Neural cell (in vitro differentiated cells): ENCODE measurements at regions not wholly inside any gene's neighbourhood (a gene's known extent, or its start where the extent isn't known, plus 50 kb on each side); places are given as distances from the start of the nearest gene placed in this dataset.

Experiments used
- H2AFZ ChIP-seq: fragments of 200-600, 300-800 bp; sonication (generic), shearing (Covaris generic); 2 replicates; pipeline ENCODE4 v1.6.0; 2014; ENCODE audit warnings: low read depth, mild to moderate bottlenecking, antibody characterized with exemption, low read length, moderate library complexity
- H3F3A ChIP-seq: fragments of 200-600 bp; shearing (Covaris generic); 2 replicates; pipeline ENCODE4 v1.6.1; 2016; ENCODE audit warnings: mild to moderate bottlenecking, moderate library complexity, mixed read lengths, antibody characterized with exemption, low read length; ENCODE audit not compliant: insufficient read depth, poor library complexity, severe bottlenecking
- H3K27ac ChIP-seq: fragments of 200-600, 300-800 bp; sonication (generic), shearing (Covaris generic); 2 replicates; pipeline ENCODE4 v1.5.1; 2014; ENCODE audit warnings: mild to moderate bottlenecking, low read length, moderate library complexity
- H3K27me3 ChIP-seq: fragments of 300-800, 200-600 bp; sonication (generic), shearing (Covaris generic); 2 replicates; pipeline ENCODE4 v1.6.0; 2014; ENCODE audit warnings: mild to moderate bottlenecking, low read depth, low read length, moderate library complexity; ENCODE audit not compliant: insufficient read depth
- H3K36me3 ChIP-seq: fragments of 300-800, 200-600 bp; sonication (generic), shearing (Covaris generic); 2 replicates; pipeline ENCODE4 v1.5.1; 2014; ENCODE audit warnings: mild to moderate bottlenecking, antibody characterized with exemption, low read length, moderate library complexity; ENCODE audit not compliant: insufficient read depth
- H3K4me2 ChIP-seq: fragments of 300-800, 200-600 bp; sonication (generic), shearing (Covaris generic); 2 replicates; pipeline ENCODE4 v1.6.0; 2014; ENCODE audit warnings: mild to moderate bottlenecking, low read length
- H3K4me3 ChIP-seq: fragments of 300-800, 200-600 bp; sonication (generic), shearing (Covaris generic); 2 replicates; pipeline ENCODE4 v1.5.1; 2014; ENCODE audit warnings: mild to moderate bottlenecking, low read length, moderate library complexity
- H3K79me2 ChIP-seq: fragments of 200-600 bp; shearing (Covaris generic); replicated peaks from 2 replicates; pipeline ENCODE4 v1.6.0; 2014; ENCODE audit warnings: mild to moderate bottlenecking, low read length, moderate library complexity; ENCODE audit not compliant: insufficient read depth
- H3K9ac ChIP-seq: fragments of 300-800, 200-600 bp; sonication (generic), shearing (Covaris generic); 2 replicates; pipeline ENCODE4 v1.6.1; 2016; ENCODE audit warnings: mild to moderate bottlenecking, low read length, mixed read lengths
- H3K9me2 ChIP-seq: fragments of 200-600 bp; shearing (Covaris generic); 2 replicates; pipeline ENCODE4 v1.6.1; 2016; ENCODE audit warnings: mild to moderate bottlenecking, low read length, mixed read lengths; ENCODE audit not compliant: insufficient read depth
- H3K9me3 ChIP-seq: fragments of 200-600, 300-800 bp; sonication (generic), shearing (Covaris generic); 2 replicates; pipeline ENCODE4 v1.6.1; 2016; ENCODE audit warnings: mild to moderate bottlenecking, mixed run types, low read length, moderate library complexity, mixed read lengths
- H4K20me1 ChIP-seq: fragments of 200-600 bp; shearing (Covaris generic); 2 replicates; pipeline ENCODE4 v1.6.1; 2016; ENCODE audit warnings: mild to moderate bottlenecking, mixed run types; ENCODE audit not compliant: insufficient read depth
- CTCF ChIP-seq: fragments of 450-650 bp; IDR thresholded peaks from 2 replicates; pipeline ENCODE4 v1.5.1; 2014; ENCODE audit warnings: antibody characterized with exemption, mild to moderate bottlenecking, moderate library complexity; ENCODE audit not compliant: poor library complexity, severe bottlenecking
- EP300 ChIP-seq: fragments of 450-650 bp; conservative IDR thresholded peaks from 2 replicates; pipeline ENCODE4 v1.6.1; 2014; ENCODE audit warnings: antibody characterized with exemption, mild to moderate bottlenecking, moderate library complexity; ENCODE audit not compliant: poor library complexity, severe bottlenecking
- EZH2 ChIP-seq: fragments of 200-600, 300-800 bp; shearing (Covaris generic), sonication (generic); IDR thresholded peaks from 2 replicates; pipeline ENCODE4 v1.6.1; 2014; ENCODE audit warnings: antibody characterized with exemption, low read length, borderline replicate concordance, mild to moderate bottlenecking; ENCODE audit not compliant: insufficient read depth, poor library complexity, severe bottlenecking
- MXI1 ChIP-seq: fragments of 450-650 bp; conservative IDR thresholded peaks from 2 replicates; pipeline ENCODE4 v1.6.1; 2014; ENCODE audit warnings: antibody characterized with exemption, mild to moderate bottlenecking; ENCODE audit not compliant: poor library complexity, severe bottlenecking
- POLR2AphosphoS5 ChIP-seq: IDR thresholded peaks from 2 replicates; pipeline ENCODE4 v1.6.1; 2012
- RAD21 ChIP-seq: fragments of 450-650 bp; conservative IDR thresholded peaks from 2 replicates; pipeline ENCODE4 v1.6.1; 2014; ENCODE audit warnings: antibody characterized with exemption, mild to moderate bottlenecking, moderate library complexity
- REST ChIP-seq: IDR thresholded peaks from 2 replicates; pipeline ENCODE4 v1.6.1; 2012; ENCODE audit warnings: borderline replicate concordance
- SMC3 ChIP-seq: fragments of 450-650 bp; conservative IDR thresholded peaks from 2 replicates; pipeline ENCODE4 v1.6.1; 2014; ENCODE audit warnings: antibody characterized with exemption, mild to moderate bottlenecking, moderate library complexity; ENCODE audit not compliant: poor library complexity
- TAF1 ChIP-seq: IDR thresholded peaks from 2 replicates; pipeline ENCODE4 v1.6.1; 2012; ENCODE audit warnings: low read depth

GRCh38 chr18:60671021-60671420 is 298.4 kb upstream of the MC4R start:
- Histone ChIP-seq H2AFZ (no peak overlapping the region), H3K27ac (no peak overlapping the region), H3K9me3 (no peaks in the 10 kb centered on the region), H3K4me3 (no peak overlapping the region), H3K27me3 (no peaks in the 10 kb centered on the region), H3K79me2 (no peaks in the 10 kb centered on the region), H3K9ac (no peak overlapping the region), H3K36me3 (no peaks in the 10 kb centered on the region), H3K4me2 (no peak overlapping the region), H3K9me2 (no peaks in the 10 kb centered on the region), H4K20me1 (no peaks in the 10 kb centered on the region), H3F3A (no peaks in the 10 kb centered on the region)
- TF ChIP-seq REST (no peak), POLR2AphosphoS5 (no peak), SMC3 (no peak), MXI1 (no peak), CTCF (no peak), EZH2 (no peak), RAD21 (no peak), EP300 (no peak), TAF1 (no peak)

GRCh38 chr18:60675126-60675525 is 302.6 kb upstream of the MC4R start:
- Histone ChIP-seq H3K27me3 (no peaks in the 10 kb centered on the region), H3K9me2 (no peaks in the 10 kb centered on the region), H3K36me3 (no peaks in the 10 kb centered on the region), H3K9me3 (no peaks in the 10 kb centered on the region), H3F3A (no peaks in the 10 kb centered on the region), H3K4me3 (no peak overlapping the region), H3K4me2 (no peak overlapping the region), H3K79me2 (no peaks in the 10 kb centered on the region), H3K9ac (no peak overlapping the region), H4K20me1 (no peaks in the 10 kb centered on the region), H3K27ac (no peak overlapping the region), H2AFZ (no peak overlapping the region)
- TF ChIP-seq REST, result no peak
- TF ChIP-seq EZH2, result no peak
- no peak for TF ChIP-seq RAD21
- no peak for TF ChIP-seq CTCF
